Heart left ventricle (tissue), 16 donors: ENCODE measurements at regions not wholly inside any gene's neighbourhood (a gene's known extent, or its start where the extent isn't known, plus 50 kb on each side); places are given as distances from the start of the nearest gene placed in this dataset.

ENCODE experiments used
- ATAC-seq, 4 donors: fragments of 200-7000 bp; cut with Tn5 transposase; one replicate each; pipeline ENCODE4 v1.9.1; 2020 to 2022; ENCODE audit warnings: moderate library complexity in 4 of 4, mild to moderate bottlenecking in 3 of 4, moderate number of reproducible peaks in 1 of 4
- DNase-seq, 5 donors: peaks; one replicate each; pipeline ENCODE4 v3.0.0-alpha.2; 2020
- H3K27ac ChIP-seq, 12 donors: fragments of 200-600 bp; sonication (generic) in 4 of 12; one replicate each; pipeline versions ENCODE4 v1.5.0 to v1.8.0; 2016 to 2022; ENCODE audit warnings: mild to moderate bottlenecking in 2 of 12
- H3K27me3 ChIP-seq, 9 donors: fragments of 200-600 bp; sonication (generic) in 2 of 9; one replicate each; pipeline versions ENCODE4 v1.5.1 to v1.8.0; 2016 to 2022; ENCODE audit warnings: mild to moderate bottlenecking in 3 of 9
- H3K36me3 ChIP-seq, 9 donors: fragments of 200-600 bp; sonication (generic) in 2 of 9; one replicate each; pipeline versions ENCODE4 v1.5.0 to v1.8.0; 2018 to 2022; ENCODE audit warnings: mild to moderate bottlenecking in 2 of 9
- H3K4me1 ChIP-seq, 12 donors: fragments of 200-600 bp; sonication (generic) in 4 of 12; one replicate each; pipeline versions ENCODE4 v1.5.0 to v1.8.0; 2016 to 2022; ENCODE audit warnings: mild to moderate bottlenecking in 3 of 12
- H3K4me3 ChIP-seq, 12 donors: fragments of 200-600 bp; sonication (generic) in 4 of 12; one replicate each; pipeline versions ENCODE4 v1.5.0 to v1.8.0; 2017 to 2022; ENCODE audit warnings: mild to moderate bottlenecking in 9 of 12, moderate library complexity in 4 of 12
- H3K9me3 ChIP-seq, 12 donors: fragments of 200-600 bp; sonication (generic) in 4 of 12; one replicate each; pipeline versions ENCODE4 v1.5.0 to v1.8.0; 2016 to 2022; ENCODE audit warnings: mild to moderate bottlenecking in 1 of 12
- CTCF ChIP-seq, 12 donors: fragments of 200-600 bp; sonication (generic) in 4 of 12; IDR thresholded peaks; one replicate each; pipeline versions ENCODE4 v1.5.0 to v1.8.0; 2018 to 2022; ENCODE audit warnings: antibody characterized with exemption in 12 of 12, mild to moderate bottlenecking in 5 of 12
- POLR2A ChIP-seq, 2 donors: fragments of 450-650 bp; IDR thresholded peaks; one replicate each; pipeline ENCODE4 v1.6.1; 2017; ENCODE audit warnings: antibody characterized with exemption in 2 of 2, mild to moderate bottlenecking in 2 of 2, moderate library complexity in 2 of 2
- WGBS, 4 donors: extraction: QIAGEN DNeasy Blood & Tissue Kit in 2 of 4; methylation state at CpG; one replicate each; pipeline versions ENCODE4 v1.1.5 to v1.1.7; 2013 to 2018; 5-methylcytosine and 5-hydroxymethylcytosine counted together
- intact Hi-C, 10 donors: fragments of 100-400 bp; cut with DNase I; formaldehyde crosslinking; loops; one replicate each; pipeline versions ENCODE4 v1.11.1 to v1.14.2; 2022
- donor health status: ischemic (EF 13 %, LVEDD 7.1; RV severe dilation, severe dysfunction).
- donor health status: healthy with polysubstance abuse.
- donor health status: DM: no; HTN: yes; CAD: no.
- donor health status: DM: no; HTN: no; CAD: no.
- donor health status: ischemic (EF 25% LVEDD 6.9; RV normal size, moderate dysfunction).
- donor health status: ischemic (EF 25% LVEDD 5.7; RV mildly dilated, moderate dysfunction).
- donor health status: healthy.
- donor health status: DM: yes; HTN: yes; CAD: no.
- donor health status: ischemic (EF 35%, LVEDD 5.7; RV mildly dilated, moderate dysfunction).
- donor health status: nonischemic (EF 11% LVEDD 7.7; RV severe dilation, severe dysfunction).
- donor health status: DM: yes; HTN: yes; CAD: no.
- donor health status: PGD.
- donor health status: ischemic (EF 29% LVEDD 5.4; RV normal size, mild dysfunction).
- donor health status: nonischemic (EF 23%, LVEDD 6.1; RV moderate dilation, normal function).

- TF ChIP-seq POLR2A (IDR thresholded peaks at IDR 0.05) (no peak), CTCF (IDR thresholded peaks at IDR 0.05) (no peak)
- intact Hi-C loops, result loop anchor here in 1 of 10 donors (10.0 kb wide), 1 partner anchor 122 kb away; no protein-coding TSS in a partner anchor
Measured at GRCh38 chr17:13736916-13737315, 135.2 kb upstream of the HS3ST3A1 start.

GRCh38 chr17:13740686-13741085, 139.0 kb upstream of the HS3ST3A1 start:
- no peak for DNase-seq
- Histone ChIP-seq H3K4me1 (no peaks in the 10 kb centered on the region), H3K4me3 (no peak overlapping the region), H3K27ac (no peak overlapping the region), H3K36me3 (no peaks in the 10 kb centered on the region), H3K9me3 (no peaks in the 10 kb centered on the region), H3K27me3 (no peaks in the 10 kb centered on the region)
- intact Hi-C loops, result no loop called here
- ATAC-seq, result no peak
- TF ChIP-seq POLR2A (IDR thresholded peaks at IDR 0.05), result no peak
- no peak for TF ChIP-seq CTCF (IDR thresholded peaks at IDR 0.05)
- 78 to 88% (median 84%) methylated on average over 3 of the region's 3 CpGs for WGBS, 4 donors

More at GRCh38 chr17:13736916-13737315, 135.2 kb upstream of the HS3ST3A1 start:
- H3K9me3 ChIP-seq, result no peaks in the 10 kb centered on the region
- ATAC-seq, result no peak
- H3K27me3 ChIP-seq, result no peaks in the 10 kb centered on the region
- no peaks in the 10 kb centered on the region for H3K36me3 ChIP-seq
- H3K4me3 ChIP-seq, result no peak overlapping the region
- no peak overlapping the region for H3K27ac ChIP-seq
- no peak for DNase-seq
- no peaks in the 10 kb centered on the region for H3K4me1 ChIP-seq

DNA sequence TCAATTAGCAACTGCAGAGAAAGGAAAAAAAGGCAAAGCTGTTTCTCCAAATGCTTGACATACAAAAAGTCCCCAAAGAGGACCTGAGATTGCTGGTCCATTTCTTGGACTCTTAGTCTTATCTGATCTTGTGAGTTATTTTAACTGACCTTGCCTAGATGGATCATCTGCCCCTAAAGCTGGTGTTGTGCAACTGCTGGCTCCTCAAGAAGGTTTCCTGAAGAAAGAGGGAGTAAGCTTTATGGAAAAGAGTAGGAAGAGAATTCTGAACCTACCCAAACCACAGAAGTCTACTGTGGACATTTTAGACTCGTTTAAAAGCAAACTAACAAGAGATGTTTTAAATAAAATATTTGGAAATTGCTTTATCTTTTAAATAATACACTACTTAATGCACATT, 140.0 kb upstream of the HS3ST3A1 start:
- intact Hi-C loops, result no loop called here
- H3K27me3 ChIP-seq, result no peaks in the 10 kb centered on the region
- TF ChIP-seq POLR2A (IDR thresholded peaks at IDR 0.05) (no peak), CTCF (IDR thresholded peaks at IDR 0.05) (no peak)
- ATAC-seq (no peak), DNase-seq (no peak)
- H3K4me1 ChIP-seq, result no peaks in the 10 kb centered on the region
- H3K27ac ChIP-seq, result no peak overlapping the region
- no peaks in the 10 kb centered on the region for H3K36me3 ChIP-seq
- 76 to 85% (median 80%) methylated on average over 1 of the region's 1 CpG for WGBS, 4 donors
- H3K4me3 ChIP-seq, result no peak overlapping the region
- no peaks in the 10 kb centered on the region for H3K9me3 ChIP-seq

DNA sequence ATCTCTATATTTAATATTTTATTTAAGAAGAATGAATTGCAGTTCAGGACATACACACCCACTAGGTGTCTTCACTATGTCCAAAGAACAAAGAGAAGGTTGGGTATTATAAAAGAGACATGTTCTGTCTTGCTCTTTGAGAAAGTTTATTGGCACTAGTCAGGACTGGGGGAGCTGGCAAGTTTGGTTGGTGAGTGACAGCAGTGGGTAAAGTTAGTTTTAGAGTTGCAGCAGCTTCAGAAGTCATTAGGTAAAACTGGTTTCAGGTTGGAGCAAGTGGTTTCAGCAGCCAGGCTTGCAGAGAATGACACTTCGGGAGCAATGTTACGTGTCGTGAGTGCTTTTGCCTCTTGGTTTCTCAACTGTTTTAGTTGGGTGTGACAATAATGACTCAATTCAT, 142.2 kb upstream of the HS3ST3A1 start:
- TF ChIP-seq CTCF (IDR thresholded peaks at IDR 0.05) (no peak), POLR2A (IDR thresholded peaks at IDR 0.05) (no peak)
- no peaks in the 10 kb centered on the region for H3K27me3 ChIP-seq
- intact Hi-C loops, result no loop called here
- peaks cover 0 to 4% (median 0%) of the 10 kb centered on the region in 12 donors for H3K9me3 ChIP-seq
- no peaks in the 10 kb centered on the region for H3K4me1 ChIP-seq
- no peak for ATAC-seq
- no peak overlapping the region for H3K27ac ChIP-seq
- H3K4me3 ChIP-seq, result no peak overlapping the region
- no peak for DNase-seq
- 84 to 93% (median 91%) methylated on average over 3 of the region's 3 CpGs for WGBS, 4 donors
- H3K36me3 ChIP-seq, result no peaks in the 10 kb centered on the region
